Lung (tissue), 11 donors: ENCODE measurements at regions not wholly inside any gene's neighbourhood (a gene's known extent, or its start where the extent isn't known, plus 50 kb on each side); places are given as distances from the start of the nearest gene placed in this dataset.
A peak's percentile ranks its signal among the peaks of the same experiment; 100 is the strongest.
"Not testable (repeated sequence)": the region's sequence is repeated elsewhere in the genome, so short reads cannot be mapped to it uniquely, and the experiment has no call there.

Experiments used
- ATAC-seq: fragments of 200-7000 bp; cut with Tn5 transposase; one replicate; pipeline ENCODE4 v1.9.1; 2020; ENCODE audit warnings: moderate number of reproducible peaks; ENCODE audit not compliant: insufficient read depth, low FRiP score
- DNase-seq, 3 donors: peaks; one replicate each; pipeline ENCODE4 v3.0.0-alpha.2; 2013 to 2017
- H3K27ac ChIP-seq, 2 donors: one replicate each; pipeline ENCODE4 v1.5.1; 2013; ENCODE audit warnings: mild to moderate bottlenecking in 2 of 2, moderate library complexity in 2 of 2, control low read depth in 1 of 2, inconsistent platforms in 1 of 2, low read depth in 1 of 2, low read length in 1 of 2
- H3K27me3 ChIP-seq, 3 donors: one replicate each; pipeline ENCODE4 v1.5.1; 2013; ENCODE audit warnings: low read length in 2 of 3; ENCODE audit not compliant: control insufficient read depth in 3 of 3, insufficient read depth in 3 of 3
- H3K36me3 ChIP-seq, 4 donors: one replicate each; pipeline ENCODE4 v1.5.1; 2013; ENCODE audit warnings: low read length in 4 of 4, mild to moderate bottlenecking in 1 of 4, moderate library complexity in 1 of 4; ENCODE audit not compliant: control insufficient read depth in 4 of 4, insufficient read depth in 4 of 4
- H3K4me1 ChIP-seq, 5 donors: one replicate each; pipeline ENCODE4 v1.5.1; 2013; ENCODE audit warnings: low read length in 5 of 5, mild to moderate bottlenecking in 2 of 5, moderate library complexity in 1 of 5; ENCODE audit not compliant: control insufficient read depth in 5 of 5, insufficient read depth in 5 of 5
- H3K4me3 ChIP-seq: one replicate; pipeline ENCODE4 v1.5.1; 2013; ENCODE audit warnings: mild to moderate bottlenecking, control low read depth, moderate library complexity
- H3K9ac ChIP-seq, 2 donors: one replicate each; pipeline ENCODE4 v1.5.1; 2013; ENCODE audit warnings: low read length in 2 of 2, control low read depth in 1 of 2; ENCODE audit not compliant: insufficient read depth in 1 of 2
- H3K9me3 ChIP-seq, 4 donors: one replicate each; pipeline ENCODE4 v1.5.1; 2013; ENCODE audit warnings: low read length in 3 of 4, mild to moderate bottlenecking in 1 of 4, moderate library complexity in 1 of 4; ENCODE audit not compliant: control insufficient read depth in 4 of 4, insufficient read depth in 3 of 4
- WGBS, 2 donors: extraction: QIAGEN DNeasy Blood & Tissue Kit; methylation state at CpG; one replicate each; pipeline ENCODE4 v1.1.7; 2013; 5-methylcytosine and 5-hydroxymethylcytosine counted together
- TF ChIP-seq, protein P1 (sequence below): IDR thresholded peaks from 2 replicates; pipeline ENCODE4 v1.5.1; 2012; ENCODE audit warnings: mild to moderate bottlenecking; ENCODE audit errors: control extremely low read depth, extremely low read depth
- donor health status: control.
- donor health status: control.
- donor health status: Bipolar disorder and iron deficiency.
- donor health status: healthy.
- donor health status: DM: yes; HTN: yes; CAD: no.

- TF ChIP-seq, protein P1, sequence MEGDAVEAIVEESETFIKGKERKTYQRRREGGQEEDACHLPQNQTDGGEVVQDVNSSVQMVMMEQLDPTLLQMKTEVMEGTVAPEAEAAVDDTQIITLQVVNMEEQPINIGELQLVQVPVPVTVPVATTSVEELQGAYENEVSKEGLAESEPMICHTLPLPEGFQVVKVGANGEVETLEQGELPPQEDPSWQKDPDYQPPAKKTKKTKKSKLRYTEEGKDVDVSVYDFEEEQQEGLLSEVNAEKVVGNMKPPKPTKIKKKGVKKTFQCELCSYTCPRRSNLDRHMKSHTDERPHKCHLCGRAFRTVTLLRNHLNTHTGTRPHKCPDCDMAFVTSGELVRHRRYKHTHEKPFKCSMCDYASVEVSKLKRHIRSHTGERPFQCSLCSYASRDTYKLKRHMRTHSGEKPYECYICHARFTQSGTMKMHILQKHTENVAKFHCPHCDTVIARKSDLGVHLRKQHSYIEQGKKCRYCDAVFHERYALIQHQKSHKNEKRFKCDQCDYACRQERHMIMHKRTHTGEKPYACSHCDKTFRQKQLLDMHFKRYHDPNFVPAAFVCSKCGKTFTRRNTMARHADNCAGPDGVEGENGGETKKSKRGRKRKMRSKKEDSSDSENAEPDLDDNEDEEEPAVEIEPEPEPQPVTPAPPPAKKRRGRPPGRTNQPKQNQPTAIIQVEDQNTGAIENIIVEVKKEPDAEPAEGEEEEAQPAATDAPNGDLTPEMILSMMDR = no peak
- H3K36me3 ChIP-seq = no peaks in the 10 kb centered on the region
- H3K27me3 ChIP-seq = no peaks in the 10 kb centered on the region
- no peaks in the 10 kb centered on the region for H3K9me3 ChIP-seq
- DNase-seq = no peak
- no peak for ATAC-seq
- no peaks in the 10 kb centered on the region for H3K4me1 ChIP-seq
- H3K9ac ChIP-seq = no peak overlapping the region
- no peak overlapping the region for H3K27ac ChIP-seq
- no peak overlapping the region for H3K4me3 ChIP-seq
Observed at GRCh38 chr4:149187726-149188125, 627.9 kb downstream of the IQCM start.

GRCh38 chr4:149183638-149184037 is 632.0 kb downstream of the IQCM start:
- no peak overlapping the region for H3K9ac ChIP-seq
- DNase-seq (no peak), ATAC-seq (no peak)
- WGBS, 2 donors = 85 to 96% methylated on average over 1 of the region's 1 CpG
- no peak overlapping the region for H3K27ac ChIP-seq
- no peaks in the 10 kb centered on the region for H3K9me3 ChIP-seq
- TF ChIP-seq, protein P1 = no peak
- no peaks in the 10 kb centered on the region for H3K4me1 ChIP-seq
- H3K27me3 ChIP-seq = no peaks in the 10 kb centered on the region
- no peak overlapping the region for H3K4me3 ChIP-seq
- no peaks in the 10 kb centered on the region for H3K36me3 ChIP-seq

- not testable (repeated sequence) for H3K4me3 ChIP-seq, H3K36me3 ChIP-seq, H3K27me3 ChIP-seq, H3K27ac ChIP-seq, H3K4me1 ChIP-seq, DNase-seq, ATAC-seq, H3K9ac ChIP-seq, H3K9me3 ChIP-seq
- 73 to 74% methylated on average over 2 of the region's 2 CpGs for WGBS, 2 donors
Observed at GRCh38 chr4:149181459-149181858, 634.2 kb downstream of the IQCM start.

GRCh38 chr4:149176039-149176438 is 639.6 kb downstream of the IQCM start:
- H3K27me3 ChIP-seq = no peaks in the 10 kb centered on the region
- H3K36me3 ChIP-seq = no peaks in the 10 kb centered on the region
- no peak overlapping the region for H3K27ac ChIP-seq
- WGBS, 2 donors = 34 to 36% methylated on average over 5 of the region's 5 CpGs
- H3K4me3 ChIP-seq = no peak overlapping the region
- peak; percentile 9 to 37 (median 21) for DNase-seq
- no peaks in the 10 kb centered on the region for H3K4me1 ChIP-seq
- ATAC-seq = no peak
- no peak overlapping the region for H3K9ac ChIP-seq
- TF ChIP-seq, protein P1 = no peak
- peaks cover 0 to 4% (median 0%) of the 10 kb centered on the region in 4 donors for H3K9me3 ChIP-seq
